Fibroblast of skin of back (primary cell): ENCODE measurements at regions not wholly inside any gene's neighbourhood (a gene's known extent, or its start where the extent isn't known, plus 50 kb on each side); places are given as distances from the start of the nearest gene placed in this dataset.
A peak's percentile ranks its signal among the peaks of the same experiment; 100 is the strongest.
"Not testable (repeated sequence)": the region's sequence is repeated elsewhere in the genome, so short reads cannot be mapped to it uniquely, and the experiment has no call there.

Source experiments
- DNase-seq: peaks from one replicate; pipeline ENCODE4 v3.0.0-alpha.2; 2013

GRCh38 chr2:39996653-39997080 lies 217.6 kb upstream of the THUMPD2 start:
- DNase-seq: peak; percentile 73

DNA sequence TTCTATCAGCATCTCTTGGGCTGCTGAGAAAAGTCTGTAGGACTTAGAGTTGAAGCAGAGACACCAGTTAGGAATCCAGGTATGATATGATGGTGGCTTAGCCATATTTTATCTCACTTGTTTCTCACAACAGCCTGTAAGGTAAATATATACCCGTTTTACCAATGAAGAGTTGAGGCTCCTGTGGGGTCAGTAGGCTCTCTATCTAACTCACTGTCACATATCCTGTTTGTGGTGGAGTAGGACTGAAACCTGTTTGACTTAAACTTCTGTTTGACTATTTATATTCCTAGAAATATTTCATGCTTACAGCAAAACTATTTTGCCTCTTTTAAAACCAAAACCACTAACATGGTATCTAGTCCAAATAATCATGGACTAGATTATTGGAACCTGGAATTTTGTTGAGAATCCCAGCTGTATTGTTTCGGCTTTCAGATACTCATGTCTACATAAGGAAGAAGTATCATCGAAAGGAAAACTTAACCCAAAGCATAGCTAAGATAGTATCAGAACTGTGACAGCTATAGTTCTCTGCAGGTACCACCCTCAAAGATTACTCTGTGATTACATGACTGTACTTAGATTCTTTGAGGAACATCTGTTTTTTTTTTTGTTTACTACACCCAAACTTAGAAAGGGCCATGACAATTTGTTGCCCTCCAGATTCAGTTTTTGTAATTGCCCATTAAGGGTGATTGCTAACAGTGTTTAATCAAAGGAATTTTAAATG lies 216.1 kb upstream of the THUMPD2 start:
- DNase-seq: no peak

DNA sequence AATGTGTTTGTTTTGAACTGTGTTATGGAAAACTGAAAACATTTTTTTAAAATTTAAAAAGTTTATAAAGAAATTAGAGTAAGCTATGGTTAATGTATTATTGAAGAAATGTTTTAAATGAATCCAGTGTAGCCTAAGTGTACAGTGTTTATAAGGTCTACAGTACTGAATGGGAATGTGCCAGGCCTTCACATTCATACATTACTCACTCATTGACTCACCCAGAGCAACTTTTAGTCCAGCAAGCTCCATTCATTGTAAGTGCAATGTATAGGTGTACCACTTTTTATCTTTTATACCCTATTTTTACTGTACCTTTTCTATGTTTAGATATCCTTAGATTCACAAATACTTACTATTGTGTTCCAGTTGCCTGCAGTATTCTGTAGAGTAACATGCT lies 215.1 kb upstream of the THUMPD2 start:
- DNase-seq: peak; percentile 83

DNA sequence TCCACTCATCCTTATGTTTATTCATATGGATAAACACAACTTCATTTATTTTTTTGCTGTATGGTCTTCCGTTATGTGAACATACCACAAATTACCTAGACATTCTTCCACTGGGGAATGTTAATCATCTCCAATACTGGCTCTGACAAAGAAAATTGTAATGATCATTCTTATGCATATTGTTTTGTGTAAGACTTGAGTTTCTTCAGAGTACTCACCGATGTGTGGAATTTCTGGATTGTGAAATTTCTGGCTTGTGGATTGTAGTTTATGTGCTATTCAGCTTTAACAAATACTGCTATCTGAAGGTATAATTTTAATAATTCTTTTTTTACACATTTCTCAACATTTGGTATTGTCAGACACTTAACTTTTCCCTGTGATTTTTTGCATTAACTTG lies 212.2 kb upstream of the THUMPD2 start:
- peak; percentile 35 for DNase-seq

GRCh38 chr2:39990335-39990900 lies 211.4 kb upstream of the THUMPD2 start:
- DNase-seq: no peak

GRCh38 chr2:39989888-39990287 lies 210.8 kb upstream of the THUMPD2 start:
- DNase-seq: no peak

DNA sequence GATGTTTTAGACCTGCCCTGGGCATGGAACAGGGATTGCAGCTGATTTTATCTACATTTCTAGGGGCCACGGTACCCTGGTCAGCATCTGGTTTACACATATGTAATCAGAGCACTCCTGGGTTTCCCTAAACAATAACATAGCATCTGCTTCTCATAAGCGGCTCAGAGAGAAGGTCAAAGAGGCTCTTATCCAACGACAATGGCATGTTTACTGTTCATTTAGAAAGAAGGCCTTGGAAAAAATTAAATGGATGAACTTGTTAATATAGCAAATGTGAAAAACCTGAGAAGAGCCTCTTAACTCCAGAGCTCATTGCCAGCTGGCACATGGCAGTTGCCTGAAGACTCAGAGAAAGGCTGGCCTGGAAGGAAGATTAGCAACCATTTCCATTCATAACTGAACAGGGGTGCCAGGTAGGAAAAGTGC lies 202.8 kb upstream of the THUMPD2 start:
- DNase-seq: no peak

DNA sequence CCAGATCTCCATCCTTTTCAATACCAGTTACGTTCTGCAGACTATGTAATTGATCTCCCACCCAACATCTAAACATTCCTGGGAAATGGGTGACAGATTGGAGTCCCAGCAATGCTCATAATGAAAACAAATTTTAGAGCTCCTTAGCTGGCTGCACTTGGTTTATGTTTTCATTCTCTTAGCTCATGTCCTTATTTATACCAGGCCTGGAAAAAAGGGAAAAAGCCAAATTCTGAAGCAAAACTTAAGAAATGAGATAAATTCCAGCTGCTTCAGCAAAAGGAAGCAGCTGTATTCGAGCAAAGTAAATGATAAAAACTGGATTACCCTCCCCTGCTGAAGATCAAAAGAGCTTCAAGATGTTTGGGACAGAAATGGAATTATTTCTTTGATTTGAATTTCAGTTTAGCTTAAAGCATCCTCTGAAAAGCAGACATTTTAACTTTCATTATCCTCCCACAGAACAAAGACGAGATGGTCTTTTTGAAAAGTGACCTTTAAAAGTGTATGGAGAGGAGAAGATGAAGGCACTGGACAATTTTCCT lies 196.5 kb upstream of the THUMPD2 start:
- DNase-seq: no peak

DNA sequence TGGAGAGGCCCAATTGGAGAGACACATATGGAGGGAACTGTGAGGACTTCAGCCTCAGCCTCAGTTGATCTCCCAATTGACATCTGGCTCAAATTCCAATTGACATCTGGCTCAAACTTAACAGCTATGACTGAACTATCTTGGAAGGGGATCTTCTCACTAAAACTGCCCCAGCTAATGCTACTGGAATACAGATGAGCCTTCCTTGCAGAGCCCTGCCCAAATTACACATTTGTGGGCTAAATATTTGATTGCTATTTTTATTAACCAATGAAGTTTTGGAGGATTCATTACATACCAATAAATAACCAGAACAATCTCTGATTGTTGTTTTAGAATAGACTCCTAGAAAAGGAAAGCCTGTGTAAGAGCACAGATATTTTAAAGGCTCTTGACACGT lies 189.0 kb upstream of the THUMPD2 start:
- no peak for DNase-seq

GRCh38 chr2:39960681-39961080 lies 181.6 kb upstream of the THUMPD2 start:
- DNase-seq: not testable (repeated sequence)

DNA sequence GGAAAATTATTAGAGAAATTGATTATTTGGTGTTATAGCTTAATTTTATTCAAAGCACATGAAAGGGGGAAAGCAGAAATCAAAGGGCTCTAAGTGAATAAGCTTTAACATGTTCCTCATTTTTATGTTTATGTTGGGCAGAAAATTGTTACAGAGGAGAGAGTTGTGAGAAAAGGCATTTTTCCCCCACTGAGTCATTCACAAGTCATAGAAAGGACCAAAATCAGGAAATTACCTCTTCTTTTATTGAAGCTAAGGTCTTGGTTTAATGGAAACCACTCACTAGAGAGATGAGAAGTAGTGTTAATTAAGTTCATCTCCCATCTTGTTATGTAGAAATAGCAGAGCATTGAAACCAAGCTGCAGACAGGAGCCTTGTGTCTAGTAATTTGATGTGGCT lies 175.3 kb upstream of the THUMPD2 start:
- peak; percentile 63 for DNase-seq

GRCh38 chr2:39949131-39949530 lies 170.1 kb upstream of the THUMPD2 start:
- peak; percentile 46 for DNase-seq

DNA sequence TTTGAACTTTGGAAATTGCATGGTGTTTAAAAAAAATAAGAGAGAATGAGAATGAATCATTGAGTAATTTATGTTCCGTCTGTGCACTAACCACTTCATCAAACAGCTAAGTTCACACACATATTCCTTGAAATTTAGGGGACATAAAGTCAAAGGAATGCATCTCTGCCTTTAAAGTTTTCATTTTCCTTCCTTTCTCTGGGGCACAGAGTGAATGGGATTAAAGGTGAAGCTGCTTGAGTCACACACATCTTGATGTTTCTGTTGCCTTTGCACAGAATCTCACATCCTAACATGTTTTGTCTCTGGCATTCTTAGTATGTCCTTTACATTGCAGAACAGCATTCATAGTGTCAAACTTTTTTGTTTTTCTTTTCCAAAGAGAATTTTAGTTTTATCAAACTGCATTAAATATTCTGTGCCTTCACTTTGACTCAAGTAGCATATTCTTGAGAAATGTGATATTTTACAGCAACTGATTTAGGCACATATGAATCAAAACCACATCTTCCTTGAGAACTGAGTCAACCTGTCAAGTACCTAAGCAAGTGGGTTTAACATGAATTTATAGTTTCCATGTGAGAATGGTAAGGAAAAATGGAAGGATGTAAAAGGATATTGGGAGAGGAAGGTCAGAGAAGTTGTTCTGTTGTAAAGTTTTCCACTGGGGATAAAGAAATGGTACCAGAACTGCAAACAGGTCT lies 169.1 kb upstream of the THUMPD2 start:
- DNase-seq: peak; percentile 62

DNA sequence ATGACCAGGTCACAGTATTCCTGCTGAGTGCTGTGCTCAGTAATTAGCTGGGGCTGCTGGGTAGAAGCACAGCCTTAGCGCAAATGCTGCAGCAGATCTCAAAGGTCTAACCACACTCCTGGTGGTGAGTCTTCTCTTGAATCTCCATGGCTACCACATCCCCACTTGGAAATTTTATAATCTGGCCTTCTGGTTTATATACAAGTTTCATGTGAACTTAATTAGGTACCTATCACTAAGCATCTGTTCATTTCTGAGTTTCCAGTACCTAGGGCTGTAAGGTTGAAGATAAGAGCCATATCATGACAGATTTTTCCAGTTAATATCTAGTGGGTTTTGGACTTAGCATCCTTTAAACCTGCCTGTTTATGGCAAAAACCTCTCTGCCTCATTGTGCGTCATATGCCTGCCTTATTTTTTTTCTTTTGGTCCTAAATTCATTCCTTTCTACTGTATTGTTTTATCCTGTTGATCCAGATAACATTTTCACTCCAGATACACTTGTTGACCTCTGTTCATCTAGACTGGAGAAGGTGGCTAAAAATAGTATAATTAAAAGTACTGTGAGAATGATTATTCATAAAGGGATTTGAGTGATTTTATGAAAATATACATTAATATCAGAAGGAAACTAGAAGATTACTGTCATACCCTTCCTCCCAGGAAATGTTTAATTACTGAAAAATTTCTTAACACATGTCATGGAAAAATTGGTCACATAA lies 168.4 kb upstream of the THUMPD2 start:
- no peak for DNase-seq

GRCh38 chr2:39942950-39943349 lies 163.9 kb upstream of the THUMPD2 start:
- peak; percentile 96 for DNase-seq

- peak; percentile 95 for DNase-seq
These were observed 159.2 kb upstream of the THUMPD2 start for GRCh38 chr2:39938035-39938835.

DNA sequence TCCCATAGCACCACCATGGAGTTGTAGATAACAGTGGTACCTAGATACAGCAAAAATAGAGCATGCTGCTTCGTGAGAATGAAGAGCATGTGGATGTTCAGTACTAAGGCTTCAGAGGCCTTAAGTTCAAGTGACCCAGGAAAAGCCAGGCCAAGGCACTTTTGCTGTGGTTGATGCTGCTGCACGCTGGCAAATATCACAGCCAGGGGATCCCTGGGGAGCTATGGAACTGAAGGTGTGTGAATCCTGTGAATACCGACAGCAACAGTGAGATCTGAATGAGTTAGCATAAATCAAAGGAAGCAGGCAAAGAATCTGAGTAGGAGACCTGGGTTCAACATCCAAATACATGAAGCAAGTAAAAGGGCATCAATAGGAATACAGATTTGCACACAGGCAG lies 158.6 kb upstream of the THUMPD2 start:
- no peak for DNase-seq

GRCh38 chr2:39934851-39935250 lies 155.8 kb upstream of the THUMPD2 start:
- no peak for DNase-seq

DNA sequence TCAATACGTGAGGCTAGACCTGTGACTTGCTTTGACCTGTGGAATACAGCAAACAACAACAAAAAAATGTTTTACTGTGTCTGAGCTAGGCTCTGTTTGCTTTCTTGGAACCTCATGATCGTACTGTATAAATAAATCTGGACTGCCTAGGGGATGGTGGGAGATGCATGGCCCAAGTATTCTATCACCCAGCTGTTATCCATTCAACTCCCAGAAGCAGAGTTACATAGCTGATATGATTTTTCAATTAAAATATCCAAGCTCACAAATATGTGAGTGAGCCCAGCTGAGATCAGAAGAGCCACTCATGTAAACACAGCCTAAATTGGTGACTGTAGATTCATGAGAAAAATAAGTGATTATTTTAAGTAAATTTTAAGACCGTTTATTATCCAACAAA lies 154.1 kb upstream of the THUMPD2 start:
- DNase-seq: no peak

- DNase-seq: peak; percentile 39
These were observed 153.1 kb upstream of the THUMPD2 start for GRCh38 chr2:39932198-39932597.

DNA sequence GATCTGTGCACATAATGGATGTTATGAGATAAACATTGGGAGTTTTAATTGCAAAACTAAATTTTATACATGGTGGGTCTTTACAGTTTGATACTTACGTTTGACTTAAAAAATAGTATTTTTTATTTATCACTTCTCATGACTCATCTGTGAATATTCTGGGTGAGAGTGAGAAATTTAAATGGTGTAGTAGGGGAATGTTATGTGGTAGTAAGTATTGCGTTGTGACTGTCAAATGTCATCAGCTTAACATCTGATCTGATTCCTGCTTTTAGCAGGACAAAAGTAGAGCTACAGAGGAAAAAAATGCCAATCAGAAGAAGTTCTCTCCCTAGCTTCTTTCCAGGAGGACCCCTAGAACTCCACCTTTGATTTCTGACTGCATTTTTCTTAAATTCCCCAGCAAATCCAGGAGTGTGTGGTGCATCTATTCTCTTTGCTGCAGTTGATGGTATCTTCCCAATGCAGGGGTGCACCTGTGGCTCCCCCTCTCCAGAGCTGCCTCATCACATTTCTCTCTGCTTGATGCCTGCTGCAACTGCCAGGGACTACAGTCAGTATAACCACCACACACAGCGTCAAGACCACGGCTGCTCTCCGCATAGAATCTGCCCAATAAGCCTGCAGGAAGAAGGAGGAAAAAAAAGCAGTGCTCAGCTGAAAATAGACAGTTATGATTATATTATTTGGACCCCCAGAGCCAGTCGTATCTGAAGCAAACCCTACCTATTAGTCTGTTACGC lies 151.3 kb upstream of the THUMPD2 start:
- DNase-seq: no peak
